Astrocyte of the cerebellum (primary cell): ENCODE measurements at regions not wholly inside any gene's neighbourhood (a gene's known extent, or its start where the extent isn't known, plus 50 kb on each side); places are given as distances from the start of the nearest gene placed in this dataset.

Experiments used
- DNase-seq: peaks from one replicate; pipeline ENCODE4 v3.0.0-alpha.2; 2011; ENCODE audit warnings: low read depth
- H3K4me3 ChIP-seq: 2 replicates; pipeline ENCODE4 v1.5.1; 2011; ENCODE audit warnings: mild to moderate bottlenecking, low read depth, low read length, moderate library complexity
- in situ Hi-C: cut with HindIII; loops from 2 replicates; pipeline ENCODE4 v1.10.0; 2017; ENCODE audit warnings: low sequenced_read_pairs
- TF ChIP-seq, protein P1 (sequence below): IDR thresholded peaks from 2 replicates; pipeline ENCODE4 v1.5.1; 2012; ENCODE audit warnings: low read length, low read depth, moderate library complexity, mild to moderate bottlenecking; ENCODE audit errors: missing control alignments

GRCh38 chr7:153920897-153921296, 131.3 kb upstream of the DPP6 start:
- TF ChIP-seq, protein P1, sequence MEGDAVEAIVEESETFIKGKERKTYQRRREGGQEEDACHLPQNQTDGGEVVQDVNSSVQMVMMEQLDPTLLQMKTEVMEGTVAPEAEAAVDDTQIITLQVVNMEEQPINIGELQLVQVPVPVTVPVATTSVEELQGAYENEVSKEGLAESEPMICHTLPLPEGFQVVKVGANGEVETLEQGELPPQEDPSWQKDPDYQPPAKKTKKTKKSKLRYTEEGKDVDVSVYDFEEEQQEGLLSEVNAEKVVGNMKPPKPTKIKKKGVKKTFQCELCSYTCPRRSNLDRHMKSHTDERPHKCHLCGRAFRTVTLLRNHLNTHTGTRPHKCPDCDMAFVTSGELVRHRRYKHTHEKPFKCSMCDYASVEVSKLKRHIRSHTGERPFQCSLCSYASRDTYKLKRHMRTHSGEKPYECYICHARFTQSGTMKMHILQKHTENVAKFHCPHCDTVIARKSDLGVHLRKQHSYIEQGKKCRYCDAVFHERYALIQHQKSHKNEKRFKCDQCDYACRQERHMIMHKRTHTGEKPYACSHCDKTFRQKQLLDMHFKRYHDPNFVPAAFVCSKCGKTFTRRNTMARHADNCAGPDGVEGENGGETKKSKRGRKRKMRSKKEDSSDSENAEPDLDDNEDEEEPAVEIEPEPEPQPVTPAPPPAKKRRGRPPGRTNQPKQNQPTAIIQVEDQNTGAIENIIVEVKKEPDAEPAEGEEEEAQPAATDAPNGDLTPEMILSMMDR = no peak
- no peak for DNase-seq
- in situ Hi-C loops = no loop called here
- no peak overlapping the region for H3K4me3 ChIP-seq

GRCh38 chr7:153921408-153921807, 130.8 kb upstream of the DPP6 start:
- in situ Hi-C loops = no loop called here
- TF ChIP-seq, protein P1 = no peak
- no peak overlapping the region for H3K4me3 ChIP-seq
- no peak for DNase-seq

DNA sequence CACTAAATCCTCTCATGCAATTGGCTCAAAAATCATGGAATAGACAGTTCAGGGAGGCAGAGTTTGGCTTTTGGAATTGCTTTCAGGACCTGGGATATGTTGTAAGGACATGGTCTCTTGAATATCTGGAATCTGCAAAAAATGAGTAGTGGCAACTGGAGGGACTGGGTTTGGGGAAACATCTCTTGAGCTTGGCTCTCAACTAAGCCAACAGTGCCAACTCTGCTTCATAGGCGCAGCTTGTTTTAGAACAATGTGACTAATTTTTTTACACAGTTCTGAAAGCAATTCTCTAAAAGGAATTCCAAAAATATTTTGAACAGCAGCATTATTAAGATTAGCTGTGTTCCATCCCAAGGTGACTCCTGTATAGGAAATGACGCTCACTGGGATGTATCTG, 121.5 kb upstream of the DPP6 start:
- TF ChIP-seq, protein P1 = no peak
- in situ Hi-C loops = no loop called here
- no peak overlapping the region for H3K4me3 ChIP-seq
- DNase-seq = no peak

DNA sequence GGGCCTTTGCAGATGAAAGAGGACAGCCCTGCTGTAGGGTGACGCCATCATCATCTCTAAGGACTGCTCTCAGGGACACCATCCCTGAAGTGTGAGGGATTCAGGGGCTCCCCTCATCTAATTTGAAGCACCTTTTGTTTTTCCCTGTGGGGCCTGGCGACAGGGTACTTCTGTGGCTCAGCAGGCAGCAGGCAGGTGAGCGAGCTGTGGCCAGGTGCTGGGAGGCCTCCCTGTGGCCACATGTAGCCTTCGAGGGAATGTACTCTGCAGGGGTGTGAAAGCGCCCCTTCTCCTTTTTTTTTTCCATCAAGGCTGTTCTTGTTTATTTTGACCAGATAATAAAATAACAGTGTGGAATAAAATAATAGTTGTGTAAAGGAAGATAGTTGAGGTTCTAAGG, 118.2 kb upstream of the DPP6 start:
- TF ChIP-seq, protein P1 = no peak
- DNase-seq = no peak
- in situ Hi-C loops = no loop called here
- no peak overlapping the region for H3K4me3 ChIP-seq

DNA sequence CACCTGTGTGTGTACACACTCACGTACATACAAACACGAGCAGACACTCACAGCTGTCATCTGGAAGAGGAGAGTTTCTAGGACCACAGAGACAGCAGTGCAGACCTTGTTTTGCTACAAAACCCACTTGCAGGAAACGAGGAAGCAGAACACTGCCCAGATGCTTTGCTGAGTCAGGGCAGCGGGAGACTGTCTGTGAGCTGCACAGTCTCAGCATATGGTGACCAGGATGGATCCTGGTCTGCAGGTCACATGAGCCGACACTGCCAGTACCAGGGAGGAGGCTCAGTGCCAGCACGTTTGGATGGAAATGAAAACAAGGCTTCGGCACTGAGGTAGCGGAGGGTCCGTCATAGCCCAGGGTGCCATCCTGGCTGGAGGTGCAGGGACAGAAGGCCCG, 117.6 kb upstream of the DPP6 start:
- no peak for DNase-seq
- TF ChIP-seq, protein P1 = no peak
- in situ Hi-C loops = no loop called here
- H3K4me3 ChIP-seq = no peak overlapping the region

GRCh38 chr7:153935095-153935494, 117.1 kb upstream of the DPP6 start:
- TF ChIP-seq, protein P1 = no peak
- H3K4me3 ChIP-seq = no peak overlapping the region
- no peak for DNase-seq
- in situ Hi-C loops = no loop called here

DNA sequence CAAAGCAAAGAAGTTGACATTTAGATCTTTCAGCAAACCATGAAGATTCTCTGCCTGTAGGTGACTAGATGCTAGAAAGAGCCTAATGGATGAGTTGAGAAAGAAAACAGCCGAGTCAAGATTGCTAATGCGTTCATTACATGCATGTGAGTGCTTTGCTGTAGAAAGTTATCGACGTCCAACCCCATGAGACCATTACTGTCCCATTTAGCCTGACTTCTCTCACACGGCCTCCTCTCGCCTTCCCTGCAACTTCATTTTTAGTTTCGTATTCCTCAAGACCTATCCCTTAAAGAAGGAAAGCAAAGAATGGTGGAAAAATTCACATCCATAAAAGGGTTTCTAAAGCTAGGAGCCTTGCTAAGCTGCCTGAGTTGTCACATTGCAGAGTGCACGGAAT, 113.7 kb upstream of the DPP6 start:
- no peak for DNase-seq
- in situ Hi-C loops = no loop called here
- no peak overlapping the region for H3K4me3 ChIP-seq
- TF ChIP-seq, protein P1 = no peak
